GM12875 (cell line): ENCODE measurements at regions not wholly inside any gene's neighbourhood (a gene's known extent, or its start where the extent isn't known, plus 50 kb on each side); places are given as distances from the start of the nearest gene placed in this dataset.

Source experiments
- H3K4me3 ChIP-seq: one replicate; pipeline ENCODE4 v1.5.1; 2011; ENCODE audit warnings: low read depth, low read length, control low read depth
- CTCF ChIP-seq: IDR thresholded peaks from 2 replicates; pipeline ENCODE4 v1.5.1; 2011; ENCODE audit warnings: low read depth, mild to moderate bottlenecking, control low read depth, inconsistent platforms, low read length, moderate library complexity, borderline replicate concordance; ENCODE audit not compliant: insufficient read depth

GRCh38 chr2:184078496-184078895, 519.8 kb upstream of the ZNF804A start:
- TF ChIP-seq CTCF: no peak
- H3K4me3 ChIP-seq: no peak overlapping the region

- H3K4me3 ChIP-seq: no peak overlapping the region
- no peak for TF ChIP-seq CTCF
Observed at GRCh38 chr2:184091456-184091855, 506.9 kb upstream of the ZNF804A start.

GRCh38 chr2:184113696-184114403, 484.5 kb upstream of the ZNF804A start:
- no peak overlapping the region for H3K4me3 ChIP-seq
- TF ChIP-seq CTCF: no peak

GRCh38 chr2:184114439-184114838, 483.9 kb upstream of the ZNF804A start:
- no peak overlapping the region for H3K4me3 ChIP-seq
- TF ChIP-seq CTCF: no peak

- no peak for TF ChIP-seq CTCF
- H3K4me3 ChIP-seq: no peak overlapping the region
Observed at GRCh38 chr2:184119989-184120800, 478.1 kb upstream of the ZNF804A start.

- no peak for TF ChIP-seq CTCF
Observed at GRCh38 chr2:184125867-184126266, 472.5 kb upstream of the ZNF804A start.

GRCh38 chr2:184129073-184129472, 469.3 kb upstream of the ZNF804A start:
- TF ChIP-seq CTCF: no peak
- no peak overlapping the region for H3K4me3 ChIP-seq

More at GRCh38 chr2:184125867-184126266, 472.5 kb upstream of the ZNF804A start:
- H3K4me3 ChIP-seq: no peak overlapping the region
